ENCODE measurements at regions not wholly inside any gene's neighbourhood (a gene's known extent, or its start where the extent isn't known, plus 50 kb on each side); places are given as distances from the start of the nearest gene placed in this dataset.

GRCh38 chr5:30414078-30414477 lies 779.4 kb upstream of the CDH6 start:
- H2AFZ ChIP-seq (replicated peaks), result peak overlapping the region; percentile 65
- H3K27me3 ChIP-seq, result no peaks in the 10 kb centered on the region

GRCh38 chr5:30413540-30413939 lies 779.9 kb upstream of the CDH6 start:
- H3K27ac Mint-ChIP-seq, result no peak overlapping the region

More at GRCh38 chr5:30414078-30414477, 779.4 kb upstream of the CDH6 start:
- Histone ChIP-seq H3K4me1 (no peaks in the 10 kb centered on the region), H3F3A (ENCODE audit: low read depth) (no peaks in the 10 kb centered on the region), H3K36me3 (no peaks in the 10 kb centered on the region), H3K9me3 (ENCODE audit: low read depth) (no peaks in the 10 kb centered on the region), H3K4me2 (no peak overlapping the region), H3K27ac (no peak overlapping the region), H4K20me1 (ENCODE audit: low read depth) (no peaks in the 10 kb centered on the region), H3K9ac (no peak overlapping the region), H3K79me2 (ENCODE audit: low read depth) (no peaks in the 10 kb centered on the region), H3K4me3 (no peak overlapping the region)
- Mint-ChIP-seq H3K4me3 (no peak overlapping the region), H3K4me1 (no peaks in the 10 kb centered on the region), H3K27me3 (ENCODE audit: insufficient read depth, low read depth) (no peaks in the 10 kb centered on the region), H3K36me3 (no peaks in the 10 kb centered on the region), H3K27ac (no peak overlapping the region), H3K9me3 (peaks cover 2% of the 10 kb centered on the region)
- TF ChIP-seq CTCF (IDR thresholded peaks at IDR 0.05) (no peak), EZH2 (IDR thresholded peaks at IDR 0.05) (no peak), EZH2phosphoT487 (IDR thresholded peaks at IDR 0.05) (no peak)
- DNase-seq (ENCODE audit: low spot score), result no peak

GRCh38 chr5:30405821-30406220 lies 787.7 kb upstream of the CDH6 start:
- Histone ChIP-seq H3K27ac (no peak overlapping the region), H3F3A (ENCODE audit: low read depth) (no peaks in the 10 kb centered on the region), H4K20me1 (ENCODE audit: low read depth) (no peaks in the 10 kb centered on the region), H3K36me3 (no peaks in the 10 kb centered on the region), H3K9me3 (ENCODE audit: low read depth) (no peaks in the 10 kb centered on the region), H2AFZ (replicated peaks) (no peak overlapping the region), H3K9ac (no peak overlapping the region), H3K4me2 (no peak overlapping the region), H3K4me3 (no peak overlapping the region), H3K4me1 (no peaks in the 10 kb centered on the region), H3K79me2 (ENCODE audit: low read depth) (no peaks in the 10 kb centered on the region), H3K27me3 (no peaks in the 10 kb centered on the region)
- no peak for TF ChIP-seq EZH2 (IDR thresholded peaks at IDR 0.05)
- TF ChIP-seq EZH2phosphoT487 (IDR thresholded peaks at IDR 0.05), result no peak
- no peak for TF ChIP-seq CTCF (IDR thresholded peaks at IDR 0.05)
- Mint-ChIP-seq H3K36me3 (no peaks in the 10 kb centered on the region), H3K27me3 (ENCODE audit: insufficient read depth, low read depth) (no peaks in the 10 kb centered on the region), H3K9me3 (peaks cover 5% of the 10 kb centered on the region), H3K4me1 (peaks cover 3% of the 10 kb centered on the region), H3K27ac (no peak overlapping the region), H3K4me3 (no peak overlapping the region)
- DNase-seq (ENCODE audit: low spot score), result no peak

More at GRCh38 chr5:30413540-30413939, 779.9 kb upstream of the CDH6 start:
- Mint-ChIP-seq H3K4me3 (no peak overlapping the region), H3K9me3 (peaks cover 2% of the 10 kb centered on the region), H3K27me3 (ENCODE audit: insufficient read depth, low read depth) (no peaks in the 10 kb centered on the region), H3K36me3 (no peaks in the 10 kb centered on the region), H3K4me1 (no peaks in the 10 kb centered on the region)
- Histone ChIP-seq H3K27ac (no peak overlapping the region), H3F3A (ENCODE audit: low read depth) (no peaks in the 10 kb centered on the region), H3K4me3 (no peak overlapping the region), H3K79me2 (ENCODE audit: low read depth) (no peaks in the 10 kb centered on the region), H3K4me1 (no peaks in the 10 kb centered on the region), H3K9me3 (ENCODE audit: low read depth) (no peaks in the 10 kb centered on the region), H3K27me3 (no peaks in the 10 kb centered on the region), H3K9ac (no peak overlapping the region), H4K20me1 (ENCODE audit: low read depth) (no peaks in the 10 kb centered on the region), H3K36me3 (no peaks in the 10 kb centered on the region), H2AFZ (replicated peaks) (peak overlapping the region; percentile 65), H3K4me2 (no peak overlapping the region)
- no peak for DNase-seq (ENCODE audit: low spot score)
- TF ChIP-seq EZH2phosphoT487 (IDR thresholded peaks at IDR 0.05) (no peak), CTCF (IDR thresholded peaks at IDR 0.05) (peak; percentile 37)
